GM12878 (cell line): ENCODE measurements at regions not wholly inside any gene's neighbourhood (a gene's known extent, or its start where the extent isn't known, plus 50 kb on each side); places are given as distances from the start of the nearest gene placed in this dataset.

Source experiments
- CTCF ChIP-seq, 3 experiments: IDR thresholded peaks in 2 of 3; conservative IDR thresholded peaks in 1 of 3; 2 replicates each; pipeline ENCODE4 v1.5.1; 2011; ENCODE audit warnings: low read depth in 3 of 3, low read length in 3 of 3, mild to moderate bottlenecking in 3 of 3, control low read depth in 2 of 3, moderate library complexity in 2 of 3, inconsistent platforms in 1 of 3, mixed read lengths in 1 of 3; ENCODE audit not compliant: control insufficient read depth in 2 of 3, insufficient read depth in 1 of 3; ENCODE audit errors: extremely low read depth in 1 of 3
- MAX ChIP-seq: IDR thresholded peaks from 2 replicates; pipeline ENCODE4 v1.6.1; 2012; ENCODE audit warnings: low read depth, low read length, improper control_type of control experiment
- PAX5 ChIP-seq: IDR thresholded peaks from 2 replicates; pipeline ENCODE4 v1.6.1; 2011; ENCODE audit warnings: low read depth, low read length, borderline replicate concordance
- POU2F2 ChIP-seq: IDR thresholded peaks from 3 replicates; pipeline ENCODE4 v1.6.1; 2011; ENCODE audit warnings: low read depth, mild to moderate bottlenecking, low read length, borderline replicate concordance
- RAD21 ChIP-seq: IDR thresholded peaks from 2 replicates; pipeline ENCODE4 v1.6.1; 2011; ENCODE audit warnings: mild to moderate bottlenecking, low read depth, low read length, moderate library complexity; ENCODE audit not compliant: insufficient read depth
- SKIL ChIP-seq: fragments of 450-650 bp; IDR thresholded peaks from 2 replicates; pipeline ENCODE4 v1.6.1; 2017; ENCODE audit warnings: mild to moderate bottlenecking, low read depth, inconsistent platforms; ENCODE audit not compliant: poor library complexity, severe bottlenecking
- SMAD1 ChIP-seq: fragments of 450-650 bp; IDR thresholded peaks from 2 replicates; pipeline ENCODE4 v1.6.1; 2018; ENCODE audit warnings: mild to moderate bottlenecking, low read depth; ENCODE audit not compliant: partially characterized antibody
- TBL1XR1 ChIP-seq: IDR thresholded peaks from 2 replicates; pipeline ENCODE4 v1.6.1; 2012; ENCODE audit warnings: low read depth, low read length, improper control_type of control experiment
- ZNF687 ChIP-seq: fragments of 450-650 bp; IDR thresholded peaks from 2 replicates; pipeline ENCODE4 v1.6.1; 2017; ENCODE audit warnings: mild to moderate bottlenecking, moderate library complexity
- TF ChIP-seq, protein P1 (sequence below): fragments of 150-350 bp; IDR thresholded peaks from 2 replicates; pipeline ENCODE4 v1.6.1; 2016; ENCODE audit warnings: low read depth, low read length

DNA sequence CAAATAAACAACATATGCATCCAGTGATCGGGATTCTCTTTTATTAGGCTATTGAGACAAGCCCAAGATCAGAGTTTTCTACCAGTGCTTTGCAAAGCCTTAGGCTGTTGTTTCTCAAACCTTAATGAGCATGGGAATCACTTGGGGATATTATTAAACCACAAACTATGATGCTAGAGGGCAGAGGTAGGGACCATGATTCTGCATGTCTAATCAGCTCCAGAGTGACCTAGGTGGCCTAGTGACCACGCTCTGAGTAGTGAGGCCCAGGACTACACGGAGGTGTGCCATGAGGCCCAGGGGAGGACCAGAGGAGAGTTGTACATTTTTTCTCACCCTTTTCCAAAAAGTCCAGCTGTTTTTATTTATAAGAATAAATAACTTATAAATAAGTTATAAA, 298.5 kb upstream of the TLE4 start:
- no peak for TF ChIP-seq CTCF (IDR thresholded peaks at IDR 0.05 in 2 of 3, conservative IDR thresholded peaks at IDR 0.05 in 1 of 3; ENCODE audit: control insufficient read depth in 2 of 3, extremely low read depth in 1 of 3, insufficient read depth in 1 of 3, low read depth in 3 of 3, low read length in 3 of 3)
- TF ChIP-seq SMAD1, result no peak
- no peak for TF ChIP-seq ZNF687
- no peak for TF ChIP-seq RAD21
- no peak for TF ChIP-seq MAX
- no peak for TF ChIP-seq SKIL
- TF ChIP-seq TBL1XR1, result no peak
- TF ChIP-seq, protein P1, sequence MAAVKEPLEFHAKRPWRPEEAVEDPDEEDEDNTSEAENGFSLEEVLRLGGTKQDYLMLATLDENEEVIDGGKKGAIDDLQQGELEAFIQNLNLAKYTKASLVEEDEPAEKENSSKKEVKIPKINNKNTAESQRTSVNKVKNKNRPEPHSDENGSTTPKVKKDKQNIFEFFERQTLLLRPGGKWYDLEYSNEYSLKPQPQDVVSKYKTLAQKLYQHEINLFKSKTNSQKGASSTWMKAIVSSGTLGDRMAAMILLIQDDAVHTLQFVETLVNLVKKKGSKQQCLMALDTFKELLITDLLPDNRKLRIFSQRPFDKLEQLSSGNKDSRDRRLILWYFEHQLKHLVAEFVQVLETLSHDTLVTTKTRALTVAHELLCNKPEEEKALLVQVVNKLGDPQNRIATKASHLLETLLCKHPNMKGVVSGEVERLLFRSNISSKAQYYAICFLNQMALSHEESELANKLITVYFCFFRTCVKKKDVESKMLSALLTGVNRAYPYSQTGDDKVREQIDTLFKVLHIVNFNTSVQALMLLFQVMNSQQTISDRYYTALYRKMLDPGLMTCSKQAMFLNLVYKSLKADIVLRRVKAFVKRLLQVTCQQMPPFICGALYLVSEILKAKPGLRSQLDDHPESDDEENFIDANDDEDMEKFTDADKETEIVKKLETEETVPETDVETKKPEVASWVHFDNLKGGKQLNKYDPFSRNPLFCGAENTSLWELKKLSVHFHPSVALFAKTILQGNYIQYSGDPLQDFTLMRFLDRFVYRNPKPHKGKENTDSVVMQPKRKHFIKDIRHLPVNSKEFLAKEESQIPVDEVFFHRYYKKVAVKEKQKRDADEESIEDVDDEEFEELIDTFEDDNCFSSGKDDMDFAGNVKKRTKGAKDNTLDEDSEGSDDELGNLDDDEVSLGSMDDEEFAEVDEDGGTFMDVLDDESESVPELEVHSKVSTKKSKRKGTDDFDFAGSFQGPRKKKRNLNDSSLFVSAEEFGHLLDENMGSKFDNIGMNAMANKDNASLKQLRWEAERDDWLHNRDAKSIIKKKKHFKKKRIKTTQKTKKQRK, result no peak
- TF ChIP-seq POU2F2, result no peak
- no peak for TF ChIP-seq PAX5
